ENCODE measurements at regions not wholly inside any gene's neighbourhood (a gene's known extent, or its start where the extent isn't known, plus 50 kb on each side); places are given as distances from the start of the nearest gene placed in this dataset.

- DNase-seq: no peak
Observed at GRCh38 chr20:2237059-2237458, 58.7 kb upstream of the TGM3 start.

GRCh38 chr20:2238601-2239000 lies 57.2 kb upstream of the TGM3 start:
- DNase-seq: no peak

GRCh38 chr20:2240835-2241234 lies 55.0 kb upstream of the TGM3 start:
- no peak for DNase-seq

GRCh38 chr20:2242678-2243077 lies 53.1 kb upstream of the TGM3 start:
- no peak for DNase-seq

GRCh38 chr20:2244523-2244922 lies 51.3 kb upstream of the TGM3 start:
- no peak for DNase-seq

- no peak for DNase-seq
Observed at GRCh38 chr20:2244993-2245392, 50.8 kb upstream of the TGM3 start.

GRCh38 chr20:2245637-2246036 lies 50.2 kb upstream of the TGM3 start:
- DNase-seq: no peak

Data from CD4-positive, alpha-beta T cell treated with Interleukin-4 for 4 hours (primary cell).